ENCODE measurements at regions not wholly inside any gene's neighbourhood (a gene's known extent, or its start where the extent isn't known, plus 50 kb on each side); places are given as distances from the start of the nearest gene placed in this dataset.

DNA sequence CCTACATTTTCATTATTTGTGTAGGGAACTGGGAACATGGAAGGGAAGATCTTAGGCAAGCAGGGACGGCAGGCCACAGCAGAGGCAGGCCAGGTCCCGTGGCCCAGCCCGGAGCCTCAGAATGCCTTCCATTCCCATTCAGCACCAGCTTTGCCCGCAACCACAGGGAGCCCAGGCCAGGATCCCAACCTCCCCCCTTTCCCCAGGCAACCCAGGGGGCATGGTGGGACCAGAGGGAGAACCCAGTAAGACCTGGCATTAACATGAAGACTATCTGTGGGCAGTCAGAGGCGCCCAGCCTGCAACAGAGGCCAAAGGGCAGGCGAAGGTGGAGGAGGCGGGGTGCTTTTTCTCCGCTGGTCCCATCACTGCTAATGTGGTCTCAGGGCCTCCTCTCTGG, 135.6 kb downstream of the TPRA1 start:
- Histone ChIP-seq H3K27me3 (ENCODE audit: control insufficient read depth, insufficient read depth, low read length) (peaks cover 35% of the 10 kb centered on the region), H3K4me1 (ENCODE audit: control insufficient read depth, insufficient read depth, low read length) (peaks cover 44% of the 10 kb centered on the region), H3K9me3 (ENCODE audit: control insufficient read depth, insufficient read depth, low read length) (no peaks in the 10 kb centered on the region), H3K4me3 (ENCODE audit: low read depth, low read length) (no peak overlapping the region), H3K36me3 (ENCODE audit: control insufficient read depth, insufficient read depth, low read length) (no peaks in the 10 kb centered on the region), H3K27ac (ENCODE audit: low read depth, low read length) (no peak overlapping the region)
- WGBS (ENCODE audit: insufficient coverage), result 90% methylated on average over 8 of the region's 8 CpGs
- DNase-seq (ENCODE audit: low read depth in 4 of 6, low spot score in 6 of 6), result no peak

DNA sequence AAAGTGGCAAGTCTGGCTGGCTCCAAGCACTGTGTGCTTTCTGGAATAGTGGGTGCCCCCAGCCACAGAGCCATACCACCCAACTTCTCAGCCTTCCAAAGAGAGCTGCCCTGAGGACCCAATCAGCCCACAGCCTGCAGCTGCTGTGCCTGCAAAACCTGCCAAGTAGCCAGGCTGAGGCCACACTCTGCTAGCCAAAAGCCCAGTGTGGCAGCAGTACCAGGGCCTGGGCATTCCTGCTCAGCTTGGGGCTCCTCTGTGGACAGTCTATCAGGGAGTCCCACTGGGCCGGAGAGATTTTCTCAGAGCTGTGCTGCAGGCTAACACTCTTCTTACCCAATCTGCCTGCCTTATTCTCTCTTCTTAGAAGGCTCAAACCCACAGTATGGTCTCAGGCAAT, 136.5 kb downstream of the TPRA1 start:
- Histone ChIP-seq H3K4me1 (ENCODE audit: control insufficient read depth, insufficient read depth, low read length) (peaks cover 39% of the 10 kb centered on the region), H3K36me3 (ENCODE audit: control insufficient read depth, insufficient read depth, low read length) (no peaks in the 10 kb centered on the region), H3K9me3 (ENCODE audit: control insufficient read depth, insufficient read depth, low read length) (no peaks in the 10 kb centered on the region), H3K27me3 (ENCODE audit: control insufficient read depth, insufficient read depth, low read length) (peaks cover 35% of the 10 kb centered on the region), H3K4me3 (ENCODE audit: low read depth, low read length) (no peak overlapping the region), H3K27ac (ENCODE audit: low read depth, low read length) (no peak overlapping the region)
- DNase-seq (ENCODE audit: low read depth in 4 of 6, low spot score in 6 of 6), result no peak
- WGBS (ENCODE audit: insufficient coverage), result 79% methylated on average over 1 of the region's 1 CpG

DNA sequence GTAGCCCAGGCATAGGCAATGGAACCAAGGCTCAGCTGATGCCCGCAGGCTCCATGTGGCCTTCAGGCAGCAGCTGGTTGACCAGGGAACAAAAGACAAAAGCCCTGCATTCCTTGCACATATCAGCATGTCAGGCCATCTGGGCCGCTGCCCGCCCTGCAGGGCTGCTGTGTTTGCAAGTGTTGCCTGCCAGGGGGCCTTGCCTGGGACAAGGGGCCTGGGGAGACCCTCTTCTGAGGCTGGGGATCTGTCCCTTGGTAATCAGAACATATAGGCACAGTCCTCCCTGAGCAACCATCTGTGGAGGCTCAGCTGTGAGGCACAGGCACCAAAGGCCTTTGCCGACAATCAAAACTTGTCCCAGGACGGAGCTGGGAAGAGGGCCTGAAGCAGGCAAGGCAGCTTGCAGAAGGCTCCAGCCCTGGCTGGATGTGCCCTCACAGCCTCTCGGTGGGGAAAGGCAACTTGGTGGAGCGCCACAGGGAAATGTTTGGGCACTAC, 138.2 kb downstream of the TPRA1 start:
- peak in 2 of 6 donors; percentile 44 to 62 for DNase-seq (ENCODE audit: low read depth in 4 of 6, low spot score in 6 of 6)
- H3K27ac ChIP-seq (ENCODE audit: low read depth, low read length), result no peak overlapping the region
- 52% methylated on average over 7 of the region's 7 CpGs for WGBS (ENCODE audit: insufficient coverage)

DNA sequence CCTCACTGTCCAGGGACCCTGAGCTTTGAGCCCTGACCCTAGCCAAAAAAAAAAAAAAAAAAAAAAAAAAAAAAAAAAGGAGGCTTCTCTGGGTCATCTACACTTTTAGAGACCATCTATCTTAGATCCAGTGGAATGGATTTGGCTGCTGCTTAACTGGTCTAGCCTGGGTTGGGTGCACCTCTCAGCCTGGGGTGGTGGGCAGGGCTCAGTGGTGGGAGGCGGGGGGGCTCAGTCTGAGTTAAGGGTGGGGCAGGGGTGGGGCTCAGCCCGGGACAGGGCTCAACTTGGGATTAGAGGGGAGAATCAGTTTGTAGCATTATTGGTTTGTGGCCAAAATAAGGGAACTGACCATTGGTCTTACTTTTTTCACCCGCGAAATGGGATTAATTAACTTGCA, 139.2 kb downstream of the TPRA1 start:
- Histone ChIP-seq H3K36me3 (ENCODE audit: control insufficient read depth, insufficient read depth, low read length) (no peaks in the 10 kb centered on the region), H3K27ac (ENCODE audit: low read depth, low read length) (no peak overlapping the region), H3K9me3 (ENCODE audit: control insufficient read depth, insufficient read depth, low read length) (no peaks in the 10 kb centered on the region), H3K4me1 (ENCODE audit: control insufficient read depth, insufficient read depth, low read length) (peaks cover 37% of the 10 kb centered on the region), H3K4me3 (ENCODE audit: low read depth, low read length) (no peak overlapping the region), H3K27me3 (ENCODE audit: control insufficient read depth, insufficient read depth, low read length) (peaks cover 16% of the 10 kb centered on the region)
- WGBS (ENCODE audit: insufficient coverage), result 83% methylated on average over 3 of the region's 4 CpGs
- DNase-seq (ENCODE audit: low read depth in 4 of 6, low spot score in 6 of 6), result no peak

More for the DNA sequence above, 138.2 kb downstream of the TPRA1 start:
- Histone ChIP-seq H3K9me3 (ENCODE audit: control insufficient read depth, insufficient read depth, low read length) (no peaks in the 10 kb centered on the region), H3K36me3 (ENCODE audit: control insufficient read depth, insufficient read depth, low read length) (no peaks in the 10 kb centered on the region), H3K4me3 (ENCODE audit: low read depth, low read length) (no peak overlapping the region), H3K27me3 (ENCODE audit: control insufficient read depth, insufficient read depth, low read length) (peaks cover 27% of the 10 kb centered on the region), H3K4me1 (ENCODE audit: control insufficient read depth, insufficient read depth, low read length) (peaks cover 47% of the 10 kb centered on the region)

DNA sequence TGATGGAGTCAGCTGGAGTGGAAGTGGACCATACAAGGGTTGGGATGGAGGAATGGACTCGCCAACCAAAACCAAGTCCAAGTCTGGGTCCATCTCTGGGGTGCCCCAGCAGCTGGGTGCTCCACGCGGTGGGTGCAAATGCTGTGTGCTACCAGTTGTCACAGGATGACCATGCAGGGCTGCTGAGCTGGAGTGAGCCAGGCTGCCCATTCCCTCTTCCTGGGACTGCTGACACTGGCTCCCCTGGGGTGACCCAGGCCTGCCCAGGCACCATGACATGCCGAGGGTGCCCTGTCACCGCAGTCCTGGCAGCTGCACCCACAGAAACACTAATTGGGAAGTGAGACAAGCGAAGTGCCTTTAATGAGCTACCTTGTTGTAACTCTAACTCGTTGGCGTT, 140.2 kb downstream of the TPRA1 start:
- Histone ChIP-seq H3K36me3 (ENCODE audit: control insufficient read depth, insufficient read depth, low read length) (no peaks in the 10 kb centered on the region), H3K27me3 (ENCODE audit: control insufficient read depth, insufficient read depth, low read length) (peaks cover 9% of the 10 kb centered on the region), H3K27ac (ENCODE audit: low read depth, low read length) (no peak overlapping the region), H3K4me3 (ENCODE audit: low read depth, low read length) (no peak overlapping the region), H3K9me3 (ENCODE audit: control insufficient read depth, insufficient read depth, low read length) (no peaks in the 10 kb centered on the region), H3K4me1 (ENCODE audit: control insufficient read depth, insufficient read depth, low read length) (peaks cover 27% of the 10 kb centered on the region)
- 90% methylated on average over 8 of the region's 8 CpGs for WGBS (ENCODE audit: insufficient coverage)
- no peak for DNase-seq (ENCODE audit: low read depth in 4 of 6, low spot score in 6 of 6)

DNA sequence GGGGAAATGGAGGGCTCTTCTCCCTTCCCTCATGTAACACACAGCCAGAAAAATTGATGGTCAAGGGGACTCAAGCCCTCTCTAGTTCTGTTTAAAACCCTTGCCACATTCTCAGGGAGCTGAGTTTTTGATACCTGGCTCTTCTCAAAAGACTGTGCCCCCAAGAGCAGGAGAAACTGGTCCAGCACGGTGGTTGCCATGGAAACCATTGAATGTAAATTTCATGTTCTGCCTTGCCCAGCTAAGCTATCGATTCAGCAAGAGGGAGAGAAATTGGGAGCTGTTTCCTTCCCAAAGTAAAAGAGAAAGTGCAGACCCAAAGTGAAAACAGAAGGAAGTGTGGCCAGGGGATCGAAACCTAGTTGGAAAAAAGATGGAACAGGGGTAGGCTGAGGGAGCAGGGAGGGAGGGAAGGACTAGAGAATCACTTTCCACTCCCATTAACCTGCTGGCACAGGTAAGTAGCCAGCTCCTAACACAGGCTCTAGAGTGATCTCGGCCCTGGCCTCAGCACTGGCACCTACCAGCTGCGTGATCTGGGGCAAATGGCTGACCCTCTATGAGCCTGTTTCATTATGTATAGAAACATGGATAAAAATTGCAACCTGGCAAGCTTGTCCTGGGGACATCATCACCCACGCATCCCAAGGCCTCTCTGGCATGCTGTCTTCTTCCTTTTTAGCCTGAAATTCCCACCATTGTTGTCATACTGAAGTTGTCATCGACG, 140.9 kb downstream of the TPRA1 start:
- H3K36me3 ChIP-seq (ENCODE audit: control insufficient read depth, insufficient read depth, low read length), result no peaks in the 10 kb centered on the region
- H3K4me1 ChIP-seq (ENCODE audit: control insufficient read depth, insufficient read depth, low read length), result peaks cover 22% of the 10 kb centered on the region
- no peak overlapping the region for H3K27ac ChIP-seq (ENCODE audit: low read depth, low read length)
- WGBS (ENCODE audit: insufficient coverage), result 54% methylated on average over 5 of the region's 8 CpGs
- H3K9me3 ChIP-seq (ENCODE audit: control insufficient read depth, insufficient read depth, low read length), result no peaks in the 10 kb centered on the region
- DNase-seq (ENCODE audit: low read depth in 4 of 6, low spot score in 6 of 6), result peak in 2 of 6 donors; percentile 69 to 91
- H3K4me3 ChIP-seq (ENCODE audit: low read depth, low read length), result no peak overlapping the region
- H3K27me3 ChIP-seq (ENCODE audit: control insufficient read depth, insufficient read depth, low read length), result peaks cover 2% of the 10 kb centered on the region

DNA sequence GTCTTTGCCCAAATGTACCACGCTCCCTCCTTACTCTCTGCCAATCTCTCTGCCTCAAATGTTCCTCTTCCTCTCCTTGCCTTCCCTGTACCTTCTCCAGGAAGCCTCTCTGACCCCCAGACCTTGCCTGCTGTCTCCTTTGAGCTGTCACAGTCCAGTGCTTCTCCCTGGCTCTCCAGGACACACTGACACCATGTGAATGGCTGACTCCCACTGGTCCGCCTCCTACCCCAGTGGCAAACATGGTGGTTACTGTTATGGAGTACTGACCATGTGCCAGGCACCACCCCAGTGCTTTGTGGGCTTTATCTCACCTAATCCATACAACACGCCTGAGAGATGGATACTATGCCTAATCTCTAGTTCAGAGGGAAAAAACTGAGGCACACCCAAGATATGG, 141.9 kb downstream of the TPRA1 start:
- Histone ChIP-seq H3K4me3 (ENCODE audit: low read depth, low read length) (no peak overlapping the region), H3K9me3 (ENCODE audit: control insufficient read depth, insufficient read depth, low read length) (no peaks in the 10 kb centered on the region), H3K27ac (ENCODE audit: low read depth, low read length) (no peak overlapping the region), H3K36me3 (ENCODE audit: control insufficient read depth, insufficient read depth, low read length) (no peaks in the 10 kb centered on the region), H3K4me1 (ENCODE audit: control insufficient read depth, insufficient read depth, low read length) (peaks cover 22% of the 10 kb centered on the region), H3K27me3 (ENCODE audit: control insufficient read depth, insufficient read depth, low read length) (no peaks in the 10 kb centered on the region)
- DNase-seq (ENCODE audit: low read depth in 4 of 6, low spot score in 6 of 6), result no peak
- 96% methylated on average over 3 of the region's 3 CpGs for WGBS (ENCODE audit: insufficient coverage)

DNA sequence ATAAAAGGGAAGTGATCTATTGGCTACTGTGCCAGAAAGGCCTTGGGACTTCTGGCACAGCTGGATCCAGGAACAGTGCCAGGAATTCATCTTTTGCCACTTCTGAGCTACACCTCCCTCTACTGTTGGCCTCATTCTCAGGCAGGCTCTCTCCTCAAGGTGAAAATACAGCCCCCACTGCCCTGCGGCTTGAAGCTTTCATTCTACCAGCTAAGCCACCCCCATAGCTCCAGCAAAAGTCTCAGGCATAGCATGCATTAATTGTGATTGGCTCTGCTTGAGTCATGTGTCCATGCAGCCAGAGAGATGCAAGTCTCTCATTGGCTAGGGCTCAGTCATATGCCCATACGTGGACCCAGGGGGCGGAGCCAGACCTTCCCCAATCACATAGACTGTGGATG, 142.4 kb downstream of the TPRA1 start:
- DNase-seq (ENCODE audit: low read depth in 4 of 6, low spot score in 6 of 6), result no peak

DNA sequence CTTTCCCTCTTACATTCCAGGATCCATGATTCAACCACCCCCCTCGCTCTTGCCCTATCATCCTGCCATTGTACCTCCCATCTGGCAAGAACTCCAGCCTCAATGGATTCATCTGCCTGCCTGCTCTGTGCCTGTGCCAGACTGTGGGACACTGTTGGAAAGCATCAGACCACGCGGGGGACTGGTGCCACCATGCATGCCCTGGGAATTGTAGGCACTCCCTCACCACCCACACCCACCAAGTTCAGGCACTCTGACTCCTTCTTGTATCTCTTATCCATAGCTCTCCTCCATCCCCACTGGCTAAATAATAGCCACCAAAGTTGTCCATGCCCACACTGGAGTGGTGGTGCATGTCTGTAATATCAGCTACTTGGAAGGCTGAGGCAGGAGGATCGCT, 143.8 kb downstream of the TPRA1 start:
- Histone ChIP-seq H3K4me1 (ENCODE audit: control insufficient read depth, insufficient read depth, low read length) (peaks cover 17% of the 10 kb centered on the region), H3K9me3 (ENCODE audit: control insufficient read depth, insufficient read depth, low read length) (no peaks in the 10 kb centered on the region), H3K4me3 (ENCODE audit: low read depth, low read length) (no peak overlapping the region), H3K27ac (ENCODE audit: low read depth, low read length) (no peak overlapping the region), H3K36me3 (ENCODE audit: control insufficient read depth, insufficient read depth, low read length) (no peaks in the 10 kb centered on the region), H3K27me3 (ENCODE audit: control insufficient read depth, insufficient read depth, low read length) (no peaks in the 10 kb centered on the region)
- no peak for DNase-seq (ENCODE audit: low read depth in 4 of 6, low spot score in 6 of 6)
- WGBS (ENCODE audit: insufficient coverage), result 97% methylated on average over 2 of the region's 4 CpGs

More for the DNA sequence above, 142.4 kb downstream of the TPRA1 start:
- Histone ChIP-seq H3K4me3 (ENCODE audit: low read depth, low read length) (no peak overlapping the region), H3K4me1 (ENCODE audit: control insufficient read depth, insufficient read depth, low read length) (peaks cover 22% of the 10 kb centered on the region), H3K27me3 (ENCODE audit: control insufficient read depth, insufficient read depth, low read length) (no peaks in the 10 kb centered on the region), H3K36me3 (ENCODE audit: control insufficient read depth, insufficient read depth, low read length) (no peaks in the 10 kb centered on the region), H3K27ac (ENCODE audit: low read depth, low read length) (no peak overlapping the region), H3K9me3 (ENCODE audit: control insufficient read depth, insufficient read depth, low read length) (no peaks in the 10 kb centered on the region)
- no CpG with 5 or more reads among the region's 3 CpGs for WGBS (ENCODE audit: insufficient coverage)
